ENCODE measurements at regions not wholly inside any gene's neighbourhood (a gene's known extent, or its start where the extent isn't known, plus 50 kb on each side); places are given as distances from the start of the nearest gene placed in this dataset.

- no peak for TF ChIP-seq CTCF (IDR thresholded peaks at IDR 0.05; ENCODE audit: unreplicated experiment)
- no peaks in the 10 kb centered on the region for H3K9me3 Mint-ChIP-seq (ENCODE audit: low read depth)
- no peaks in the 10 kb centered on the region for H3K36me3 Mint-ChIP-seq (ENCODE audit: insufficient read depth)
- no peak for DNase-seq (ENCODE audit: low spot score, unreplicated experiment)
- peaks cover 6% of the 10 kb centered on the region for H3K27me3 Mint-ChIP-seq
- no peak overlapping the region for H3K4me3 Mint-ChIP-seq (ENCODE audit: low read depth)
- H3K4me1 Mint-ChIP-seq (ENCODE audit: low read depth), result no peaks in the 10 kb centered on the region
- no peak overlapping the region for H3K27ac Mint-ChIP-seq
Measured at GRCh38 chr20:39376788-39377187, 414.6 kb downstream of the DHX35 start.

- Mint-ChIP-seq H3K36me3 (ENCODE audit: insufficient read depth) (no peaks in the 10 kb centered on the region), H3K27me3 (peaks cover 6% of the 10 kb centered on the region), H3K9me3 (ENCODE audit: low read depth) (peaks cover 3% of the 10 kb centered on the region), H3K4me1 (ENCODE audit: low read depth) (no peaks in the 10 kb centered on the region), H3K4me3 (ENCODE audit: low read depth) (no peak overlapping the region), H3K27ac (no peak overlapping the region)
- DNase-seq (ENCODE audit: low spot score, unreplicated experiment), result no peak
- TF ChIP-seq CTCF (IDR thresholded peaks at IDR 0.05; ENCODE audit: unreplicated experiment), result no peak
Measured at GRCh38 chr20:39364320-39364719, 402.2 kb downstream of the DHX35 start.

DNA sequence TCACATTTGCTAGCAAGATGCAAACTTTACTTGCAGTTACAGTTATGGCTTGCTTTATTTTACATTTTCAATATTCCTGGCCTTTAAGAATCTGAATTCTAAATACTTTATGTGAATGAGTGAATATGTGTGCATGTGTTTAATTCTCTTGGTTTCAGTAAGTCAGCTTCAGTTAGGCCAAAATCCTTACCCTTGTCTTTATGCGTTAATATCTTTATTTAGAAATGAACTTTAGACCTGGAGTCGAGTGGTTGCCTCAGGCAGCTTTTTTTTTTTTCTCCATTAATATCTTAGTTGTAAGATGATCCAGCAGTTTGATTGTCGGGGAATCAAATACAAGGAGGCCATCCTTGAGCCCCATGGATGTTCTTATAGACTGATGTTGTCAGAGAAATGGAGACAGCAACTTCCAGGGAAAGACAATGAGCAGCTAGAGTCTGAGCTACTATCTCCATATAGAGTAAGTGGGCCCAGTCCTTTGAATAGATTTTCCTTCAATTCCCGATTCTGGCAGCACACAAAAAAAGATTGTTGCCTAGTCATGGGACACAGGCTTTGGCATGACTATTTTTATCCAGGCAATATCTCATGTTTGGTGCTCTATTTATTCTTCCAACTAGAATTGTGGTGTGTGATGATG is 398.0 kb downstream of the DHX35 start:
- no peak for DNase-seq (ENCODE audit: low spot score, unreplicated experiment)
- Mint-ChIP-seq H3K4me1 (ENCODE audit: low read depth) (no peaks in the 10 kb centered on the region), H3K27ac (no peak overlapping the region), H3K9me3 (ENCODE audit: low read depth) (no peaks in the 10 kb centered on the region), H3K27me3 (peaks cover 2% of the 10 kb centered on the region), H3K36me3 (ENCODE audit: insufficient read depth) (no peaks in the 10 kb centered on the region), H3K4me3 (ENCODE audit: low read depth) (no peak overlapping the region)
- TF ChIP-seq CTCF (IDR thresholded peaks at IDR 0.05; ENCODE audit: unreplicated experiment), result no peak

DNA sequence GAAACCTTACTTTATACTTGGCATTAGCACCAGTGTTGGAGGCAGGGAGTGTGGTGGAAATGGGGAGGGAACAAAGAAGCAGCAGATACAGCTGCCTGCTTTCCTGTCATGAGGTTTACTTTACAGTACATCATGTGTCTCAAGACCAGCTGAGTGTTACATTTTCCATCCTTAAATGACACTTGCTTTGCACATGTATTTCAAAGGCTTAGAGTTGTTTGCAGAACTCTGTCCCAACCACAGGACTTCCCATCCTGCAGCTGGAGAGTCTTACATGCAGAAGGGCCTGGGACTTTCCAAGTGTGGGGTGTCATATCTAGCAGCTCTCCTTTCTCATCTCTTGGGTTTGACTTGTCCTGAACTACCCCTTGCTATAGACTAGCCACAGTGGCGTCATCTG is 395.9 kb downstream of the DHX35 start:
- H3K27me3 Mint-ChIP-seq, result peaks cover 13% of the 10 kb centered on the region
- H3K4me1 Mint-ChIP-seq (ENCODE audit: low read depth), result no peaks in the 10 kb centered on the region
- H3K4me3 Mint-ChIP-seq (ENCODE audit: low read depth), result no peak overlapping the region
- TF ChIP-seq CTCF (IDR thresholded peaks at IDR 0.05; ENCODE audit: unreplicated experiment), result no peak
- H3K27ac Mint-ChIP-seq, result no peak overlapping the region
- DNase-seq (ENCODE audit: low spot score, unreplicated experiment), result no peak
- no peaks in the 10 kb centered on the region for H3K9me3 Mint-ChIP-seq (ENCODE audit: low read depth)
- no peaks in the 10 kb centered on the region for H3K36me3 Mint-ChIP-seq (ENCODE audit: insufficient read depth)

DNA sequence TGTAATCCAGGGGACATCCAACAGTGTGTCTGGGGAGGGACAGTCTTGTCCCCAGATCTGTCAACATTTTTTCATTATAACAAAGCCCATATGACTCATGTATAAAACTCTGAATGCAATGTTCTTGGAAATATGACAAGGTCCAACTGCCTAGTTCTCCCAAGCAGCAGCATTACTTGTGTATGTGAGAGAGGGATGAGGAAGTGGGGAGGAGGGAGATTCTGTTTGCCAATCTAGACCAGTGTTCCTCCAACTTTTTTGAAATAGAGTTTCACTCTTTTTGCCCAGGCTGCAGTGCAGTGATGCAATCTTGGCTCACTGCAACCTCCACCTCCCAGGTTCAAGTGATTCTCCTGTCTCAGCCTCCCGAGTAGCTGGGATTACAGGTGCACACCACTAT is 394.8 kb downstream of the DHX35 start:
- no peaks in the 10 kb centered on the region for H3K36me3 Mint-ChIP-seq (ENCODE audit: insufficient read depth)
- H3K27ac Mint-ChIP-seq, result no peak overlapping the region
- H3K9me3 Mint-ChIP-seq (ENCODE audit: low read depth), result no peaks in the 10 kb centered on the region
- no peak for DNase-seq (ENCODE audit: low spot score, unreplicated experiment)
- no peak for TF ChIP-seq CTCF (IDR thresholded peaks at IDR 0.05; ENCODE audit: unreplicated experiment)
- no peaks in the 10 kb centered on the region for H3K4me1 Mint-ChIP-seq (ENCODE audit: low read depth)
- no peak overlapping the region for H3K4me3 Mint-ChIP-seq (ENCODE audit: low read depth)
- H3K27me3 Mint-ChIP-seq, result peaks cover 13% of the 10 kb centered on the region

Measured in progenitor cell of endocrine pancreas (in vitro differentiated cells).